IPS-15b (cell line): ENCODE measurements at regions not wholly inside any gene's neighbourhood (a gene's known extent, or its start where the extent isn't known, plus 50 kb on each side); places are given as distances from the start of the nearest gene placed in this dataset.
A peak's percentile ranks its signal among the peaks of the same experiment; 100 is the strongest.

ENCODE experiments used
- H3K27me3 ChIP-seq: one replicate; pipeline ENCODE4 v1.6.1; 2013; ENCODE audit warnings: low read length; ENCODE audit not compliant: control insufficient read depth, insufficient read depth
- H3K36me3 ChIP-seq: one replicate; pipeline ENCODE4 v1.6.1; 2013; ENCODE audit warnings: low read length; ENCODE audit not compliant: control insufficient read depth, insufficient read depth
- H3K4me1 ChIP-seq: one replicate; pipeline ENCODE4 v1.6.1; 2013; ENCODE audit warnings: mild to moderate bottlenecking, low read length; ENCODE audit not compliant: control insufficient read depth, insufficient read depth
- H3K4me3 ChIP-seq: one replicate; pipeline ENCODE4 v1.5.1; 2013; ENCODE audit warnings: low read depth, low read length
- H3K9ac ChIP-seq: one replicate; pipeline ENCODE4 v1.6.1; 2013; ENCODE audit warnings: low read depth, mild to moderate bottlenecking, low read length
- H3K9me3 ChIP-seq: one replicate; pipeline ENCODE4 v1.6.1; 2013; ENCODE audit warnings: mild to moderate bottlenecking, low read length; ENCODE audit not compliant: control insufficient read depth, insufficient read depth

DNA sequence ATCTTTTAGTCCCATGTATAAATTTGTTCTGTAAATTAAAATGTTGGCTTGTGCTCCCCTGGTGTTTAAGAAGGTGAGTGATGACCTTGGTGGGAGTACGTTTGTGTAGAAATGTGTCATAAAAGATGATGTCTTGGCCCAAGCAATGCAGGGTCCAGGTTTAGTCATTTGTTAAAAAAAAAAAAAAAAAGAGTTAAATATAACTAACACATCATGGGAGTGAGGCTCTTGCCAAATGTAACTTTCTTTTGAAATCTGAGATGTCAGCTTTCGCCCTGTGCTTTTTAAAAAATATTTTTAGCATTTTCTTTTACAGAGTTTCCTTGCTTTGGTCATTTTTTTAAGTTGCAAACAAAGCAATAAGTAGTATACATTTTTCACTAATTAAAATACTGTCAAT, 135.6 kb downstream of the FBXO8 start:
- Histone ChIP-seq H3K9ac (no peak overlapping the region), H3K9me3 (no peaks in the 10 kb centered on the region), H3K36me3 (no peaks in the 10 kb centered on the region), H3K27me3 (no peaks in the 10 kb centered on the region), H3K4me3 (no peak overlapping the region), H3K4me1 (no peaks in the 10 kb centered on the region)

DNA sequence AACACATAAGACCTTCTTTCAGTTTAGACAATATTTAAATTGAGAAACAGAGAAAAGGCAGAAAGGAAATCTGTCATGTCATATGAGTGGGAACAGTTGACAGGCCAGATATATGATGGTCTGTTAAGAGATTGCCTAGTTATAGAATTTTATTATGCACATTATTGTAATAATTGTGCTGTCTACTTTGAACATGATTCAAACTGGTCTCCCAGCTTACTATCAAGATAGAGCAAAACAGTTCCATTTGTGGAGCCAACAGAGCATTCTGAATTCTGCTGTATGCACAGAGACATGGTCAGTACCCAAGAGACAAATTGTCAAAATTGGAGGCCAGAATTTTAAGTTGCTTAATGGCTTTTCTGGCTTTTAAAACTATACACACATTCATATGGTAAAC, 139.4 kb downstream of the FBXO8 start:
- H3K27me3 ChIP-seq, result no peaks in the 10 kb centered on the region
- no peak overlapping the region for H3K9ac ChIP-seq
- H3K4me3 ChIP-seq, result no peak overlapping the region
- H3K9me3 ChIP-seq, result no peaks in the 10 kb centered on the region
- no peaks in the 10 kb centered on the region for H3K36me3 ChIP-seq
- H3K4me1 ChIP-seq, result no peaks in the 10 kb centered on the region

DNA sequence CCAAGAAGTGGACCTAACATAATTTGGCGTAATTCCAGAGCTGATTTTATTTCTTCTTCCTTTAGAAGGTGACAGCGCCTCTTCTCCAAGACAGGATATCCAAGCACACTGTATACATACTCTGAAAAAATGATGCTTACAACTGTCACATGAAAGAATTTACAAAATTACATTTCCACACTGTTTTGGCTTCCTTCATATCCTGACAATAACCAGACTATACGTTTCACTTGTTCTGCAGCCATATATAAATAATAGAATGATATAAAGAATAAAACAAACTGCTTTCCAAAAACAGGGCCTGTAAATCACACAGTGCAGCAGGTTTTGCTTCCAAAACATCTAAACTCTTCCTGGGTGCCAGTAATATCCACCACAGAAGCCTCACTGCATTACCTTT, 141.6 kb downstream of the FBXO8 start:
- Histone ChIP-seq H3K4me1 (no peaks in the 10 kb centered on the region), H3K27me3 (no peaks in the 10 kb centered on the region), H3K9me3 (no peaks in the 10 kb centered on the region), H3K9ac (no peak overlapping the region), H3K4me3 (no peak overlapping the region), H3K36me3 (no peaks in the 10 kb centered on the region)

DNA sequence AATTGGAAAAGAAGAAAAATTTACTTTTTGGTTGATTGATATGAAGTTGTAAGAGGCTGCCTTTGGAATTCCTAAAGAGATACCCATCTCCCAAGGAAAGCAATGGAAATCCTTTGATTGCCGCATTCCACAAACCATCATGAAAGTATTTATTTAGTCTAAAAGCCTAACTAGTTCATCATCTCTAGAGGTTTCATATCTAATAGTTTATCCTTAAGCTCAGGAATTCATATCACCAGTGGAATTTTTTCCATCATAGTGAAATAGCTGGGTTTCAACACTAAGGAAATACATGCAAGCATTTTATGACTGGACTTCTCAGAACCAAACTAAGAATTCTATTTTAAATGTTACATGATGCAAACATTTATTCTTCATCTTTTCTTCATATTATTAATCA, 144.9 kb downstream of the FBXO8 start:
- Histone ChIP-seq H3K4me1 (peaks cover 7% of the 10 kb centered on the region), H3K27me3 (no peaks in the 10 kb centered on the region), H3K36me3 (no peaks in the 10 kb centered on the region), H3K9me3 (no peaks in the 10 kb centered on the region), H3K4me3 (no peak overlapping the region), H3K9ac (no peak overlapping the region)

DNA sequence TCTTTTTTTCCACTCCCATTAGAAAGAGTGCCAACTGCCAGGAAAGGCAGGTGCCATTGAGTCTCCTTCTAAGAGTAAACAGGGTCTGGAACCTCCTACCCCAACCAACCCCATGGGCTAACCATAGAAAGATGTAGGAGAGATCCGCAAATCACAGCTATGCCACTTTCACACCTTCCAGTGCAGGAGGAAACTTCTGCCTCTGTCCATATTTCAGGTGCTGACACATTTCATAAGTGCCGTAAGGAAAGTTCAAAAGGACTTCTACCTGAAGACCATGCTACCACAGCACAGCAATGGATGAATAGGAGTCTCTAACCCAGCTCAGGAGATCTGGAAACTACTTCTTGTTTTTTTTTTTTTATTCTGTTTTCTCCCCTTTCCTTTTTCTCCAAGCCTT, 145.8 kb downstream of the FBXO8 start:
- no peak overlapping the region for H3K9ac ChIP-seq
- H3K9me3 ChIP-seq, result no peaks in the 10 kb centered on the region
- no peaks in the 10 kb centered on the region for H3K36me3 ChIP-seq
- peaks cover 7% of the 10 kb centered on the region for H3K4me1 ChIP-seq
- H3K27me3 ChIP-seq, result no peaks in the 10 kb centered on the region
- no peak overlapping the region for H3K4me3 ChIP-seq

DNA sequence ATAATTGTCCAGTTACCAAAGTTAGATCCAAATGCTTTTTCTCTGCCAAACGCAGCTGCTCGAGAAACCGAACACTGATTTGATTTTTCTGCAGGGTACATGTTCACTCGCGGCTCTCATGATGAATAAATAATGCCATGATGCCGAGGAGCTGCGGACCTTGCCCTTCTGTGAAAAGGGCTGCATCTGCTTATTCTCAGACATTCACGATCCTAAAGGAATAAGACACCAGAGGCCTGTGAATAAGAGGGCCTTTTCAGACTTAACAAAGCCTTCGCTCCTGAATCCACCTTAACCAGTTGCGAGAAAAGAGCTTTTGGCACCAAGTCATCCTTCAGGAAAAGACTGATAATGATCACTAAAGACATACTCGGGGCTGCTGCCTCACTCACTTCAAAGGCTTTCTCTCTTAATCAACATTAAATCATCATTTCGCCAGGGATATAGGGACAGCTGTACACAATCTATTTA, 147.5 kb downstream of the FBXO8 start:
- no peaks in the 10 kb centered on the region for H3K27me3 ChIP-seq
- no peaks in the 10 kb centered on the region for H3K9me3 ChIP-seq
- H3K9ac ChIP-seq, result no peak overlapping the region
- peaks cover 7% of the 10 kb centered on the region for H3K4me1 ChIP-seq
- H3K36me3 ChIP-seq, result no peaks in the 10 kb centered on the region
- no peak overlapping the region for H3K4me3 ChIP-seq

DNA sequence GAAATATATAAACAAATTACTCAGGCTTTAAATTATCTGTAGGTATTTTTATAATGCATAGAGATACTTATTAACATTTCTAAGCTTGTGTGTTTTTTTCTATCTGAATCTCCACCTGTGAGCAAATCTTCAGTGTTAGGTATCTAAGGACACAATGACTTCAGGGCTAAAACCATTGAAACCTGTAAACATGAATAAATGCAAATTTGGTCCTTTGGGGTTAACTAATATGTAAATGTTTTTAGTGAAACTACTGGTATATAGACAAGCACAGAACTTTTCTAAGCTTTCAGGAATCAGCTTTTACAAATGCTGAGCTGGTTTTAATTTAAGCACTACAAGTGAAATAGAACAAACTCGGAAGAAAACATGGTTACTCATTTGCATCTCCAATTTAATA, 147.9 kb downstream of the FBXO8 start:
- peaks cover 7% of the 10 kb centered on the region for H3K4me1 ChIP-seq
- H3K4me3 ChIP-seq, result no peak overlapping the region
- no peak overlapping the region for H3K9ac ChIP-seq
- H3K27me3 ChIP-seq, result no peaks in the 10 kb centered on the region
- H3K9me3 ChIP-seq, result no peaks in the 10 kb centered on the region
- H3K36me3 ChIP-seq, result no peaks in the 10 kb centered on the region

DNA sequence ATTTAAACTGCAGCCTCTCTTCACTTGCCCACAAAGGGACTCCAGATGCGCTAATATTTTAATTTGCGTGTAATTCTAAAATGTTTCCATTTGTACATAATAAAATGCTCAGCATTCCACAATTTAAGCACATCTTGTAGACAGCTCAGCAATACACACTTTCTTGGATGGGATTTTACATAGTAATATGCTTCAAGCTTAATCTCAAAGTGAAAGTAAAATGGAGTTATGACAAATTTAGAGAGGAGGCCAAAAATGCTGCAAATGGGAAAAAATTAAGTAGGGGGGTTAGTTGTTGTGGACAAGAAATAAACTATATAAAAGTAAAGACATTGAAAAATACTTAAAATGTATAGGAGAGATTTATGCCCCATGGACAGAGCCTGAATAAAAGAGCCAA, 149.1 kb downstream of the FBXO8 start:
- no peaks in the 10 kb centered on the region for H3K36me3 ChIP-seq
- no peaks in the 10 kb centered on the region for H3K9me3 ChIP-seq
- no peak overlapping the region for H3K9ac ChIP-seq
- H3K4me1 ChIP-seq, result peaks cover 7% of the 10 kb centered on the region
- no peak overlapping the region for H3K4me3 ChIP-seq
- no peaks in the 10 kb centered on the region for H3K27me3 ChIP-seq

DNA sequence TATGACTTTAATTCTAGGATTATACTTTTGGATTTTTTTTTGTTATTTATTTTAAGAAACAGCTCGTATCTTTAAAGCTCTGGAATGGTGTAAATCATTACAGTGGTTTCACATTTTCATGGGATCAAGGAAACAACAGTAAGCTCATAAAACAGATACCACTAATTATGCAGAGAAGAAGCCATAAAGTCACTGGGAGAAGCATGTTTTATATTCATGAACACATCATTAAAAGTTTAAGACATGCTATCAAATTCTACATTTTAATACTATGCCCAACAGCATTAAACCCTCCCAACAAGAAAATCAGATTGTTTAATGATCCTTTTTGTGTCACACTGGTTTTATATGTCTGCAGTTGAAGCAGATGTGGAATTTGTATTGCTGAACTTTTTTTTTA, 149.9 kb downstream of the FBXO8 start:
- H3K36me3 ChIP-seq, result no peaks in the 10 kb centered on the region
- H3K4me3 ChIP-seq, result no peak overlapping the region
- H3K9me3 ChIP-seq, result no peaks in the 10 kb centered on the region
- no peak overlapping the region for H3K9ac ChIP-seq
- H3K27me3 ChIP-seq, result no peaks in the 10 kb centered on the region
- H3K4me1 ChIP-seq, result peaks cover 7% of the 10 kb centered on the region

DNA sequence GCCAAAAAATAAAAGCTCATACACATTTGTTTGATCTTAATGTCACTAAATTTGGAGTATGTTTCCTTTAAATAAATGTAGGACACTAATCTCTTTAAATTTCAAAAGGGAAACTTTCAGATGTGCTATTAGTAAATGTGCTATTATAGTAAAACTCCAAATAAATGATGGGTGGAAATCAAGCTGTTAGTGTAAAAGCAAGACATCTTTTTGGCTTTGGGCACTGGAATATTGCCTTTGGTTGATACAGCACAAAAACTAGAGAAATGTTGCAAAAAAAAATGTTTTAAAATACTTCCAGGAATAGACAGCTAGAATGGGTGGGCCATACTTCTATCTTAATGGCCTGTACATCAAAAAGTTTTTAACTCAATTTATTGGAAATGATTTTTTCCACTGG, 151.6 kb downstream of the FBXO8 start:
- peaks cover 7% of the 10 kb centered on the region for H3K4me1 ChIP-seq
- H3K9ac ChIP-seq, result no peak overlapping the region
- H3K27me3 ChIP-seq, result no peaks in the 10 kb centered on the region
- no peak overlapping the region for H3K4me3 ChIP-seq
- no peaks in the 10 kb centered on the region for H3K36me3 ChIP-seq
- no peaks in the 10 kb centered on the region for H3K9me3 ChIP-seq

DNA sequence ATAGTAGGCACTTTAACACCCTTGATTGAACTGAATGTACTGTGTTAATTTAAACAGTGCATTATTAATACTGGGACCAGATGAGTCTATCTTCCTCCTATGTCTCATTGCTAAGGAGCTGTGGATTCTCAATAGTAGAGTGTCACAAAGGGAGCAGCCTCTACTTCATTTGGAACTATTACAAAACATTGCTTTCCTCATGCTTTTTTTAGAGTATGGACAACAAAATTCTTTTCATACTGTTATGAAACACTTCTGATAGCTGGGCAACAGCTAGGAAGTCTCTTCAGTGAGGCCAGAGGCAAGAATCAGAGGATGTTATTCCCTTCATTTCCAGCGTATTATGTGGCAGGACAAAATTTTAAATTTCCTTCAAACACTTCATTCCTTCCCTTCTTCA, 160.8 kb downstream of the FBXO8 start:
- H3K4me3 ChIP-seq, result no peak overlapping the region
- no peaks in the 10 kb centered on the region for H3K4me1 ChIP-seq
- H3K9me3 ChIP-seq, result no peaks in the 10 kb centered on the region
- no peaks in the 10 kb centered on the region for H3K36me3 ChIP-seq
- no peak overlapping the region for H3K9ac ChIP-seq
- H3K27me3 ChIP-seq, result no peaks in the 10 kb centered on the region

DNA sequence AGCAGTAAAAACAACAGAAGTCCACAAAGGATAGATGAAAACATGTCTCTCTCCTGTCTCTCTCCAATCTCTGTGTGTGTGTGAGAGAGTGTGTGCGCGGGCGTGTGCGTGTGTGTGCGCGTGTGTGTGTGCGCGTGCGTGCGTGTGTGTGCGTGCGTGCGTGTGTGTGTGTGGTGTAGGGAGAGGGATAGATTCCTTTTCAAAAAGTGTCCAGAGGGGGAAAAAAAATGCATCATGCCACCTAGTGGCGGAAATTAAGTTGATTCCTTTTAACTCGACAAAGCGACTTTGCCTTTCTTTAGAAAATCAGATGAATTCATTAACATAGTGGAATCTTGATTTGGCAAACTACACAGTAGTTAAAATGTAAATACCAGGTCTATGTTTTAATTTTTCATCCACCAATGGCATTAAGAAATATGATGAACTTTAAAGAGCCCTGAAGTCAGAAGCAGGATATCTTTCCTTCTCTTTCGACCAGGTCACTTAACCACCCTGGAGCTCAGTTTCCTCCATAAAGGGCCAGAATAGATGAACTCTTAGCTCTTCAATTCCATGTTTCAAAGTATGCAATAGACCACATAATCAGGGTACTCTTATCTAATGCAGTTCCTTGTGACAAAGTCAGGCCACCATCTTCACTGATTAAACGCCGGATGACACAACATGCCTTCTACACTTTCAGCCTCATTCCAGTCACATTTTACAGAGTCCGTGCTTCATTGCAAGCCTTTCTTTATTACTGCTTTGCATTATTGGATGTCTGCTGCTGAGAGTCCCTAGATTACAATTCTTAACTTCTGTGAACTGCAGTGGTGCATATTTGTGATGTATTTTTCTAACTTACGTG, 162.8 kb downstream of the FBXO8 start:
- Histone ChIP-seq H3K4me3 (peak overlapping the region; percentile 1), H3K9me3 (no peaks in the 10 kb centered on the region), H3K36me3 (no peaks in the 10 kb centered on the region), H3K27me3 (no peaks in the 10 kb centered on the region), H3K9ac (no peak overlapping the region), H3K4me1 (no peaks in the 10 kb centered on the region)
